ENCODE measurements at regions not wholly inside any gene's neighbourhood (a gene's known extent, or its start where the extent isn't known, plus 50 kb on each side); places are given as distances from the start of the nearest gene placed in this dataset.
"Not testable (repeated sequence)": the region's sequence is repeated elsewhere in the genome, so short reads cannot be mapped to it uniquely, and the experiment has no call there.

DNA sequence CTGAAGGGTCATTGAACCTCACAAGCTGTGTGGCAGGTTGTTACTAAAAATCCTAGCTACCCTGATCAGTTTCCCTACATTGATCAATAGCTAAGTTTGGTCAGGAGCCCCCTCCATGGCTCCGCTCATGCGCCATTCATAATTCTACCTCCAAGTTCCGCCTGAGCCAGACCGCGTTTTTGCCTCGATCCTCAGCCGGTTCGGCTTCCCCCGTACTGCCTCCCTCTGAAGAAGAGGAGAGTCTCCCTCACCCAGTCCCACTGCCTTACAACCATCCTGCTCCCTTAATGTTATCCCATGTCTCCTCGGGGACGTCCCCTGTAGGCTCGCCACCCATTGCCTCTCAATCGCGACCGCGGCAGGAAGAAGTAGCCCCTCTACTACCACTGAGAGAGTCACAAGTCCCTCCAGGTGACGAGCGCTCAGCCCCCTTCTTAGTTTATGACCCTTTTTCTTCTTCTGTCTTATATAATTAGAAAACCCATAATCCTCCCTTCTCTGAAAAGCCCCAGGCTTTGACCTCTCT, 158.2 kb downstream of the DEFB131A start:
- H4K91ac ChIP-seq (ENCODE audit: insufficient read length, low read depth, low read length), result no peak overlapping the region
- H2BK20ac ChIP-seq (ENCODE audit: low read depth, low read length, poor library complexity, severe bottlenecking), result no peak overlapping the region
- no peak overlapping the region for H3K18ac ChIP-seq (ENCODE audit: insufficient read length, low read depth, low read length)
- H3K36me3 Mint-ChIP-seq (ENCODE audit: insufficient read depth in 1 of 3, low read depth in 3 of 3), result no peaks in the 10 kb centered on the region; a peak in 1 of 7 replicates
- H3K27me3 Mint-ChIP-seq (ENCODE audit: low read depth), result no peaks in the 10 kb centered on the region
- H4K5ac ChIP-seq (ENCODE audit: insufficient read length, low read depth, low read length), result no peak overlapping the region
- peak overlapping the region; percentile 47 to 80 (median 50); a peak in 5 of 7 replicates for H3K27ac Mint-ChIP-seq
- H3K27ac ChIP-seq (ENCODE audit: insufficient read length, low read depth, low read length), result no peak overlapping the region
- H3K23ac ChIP-seq (ENCODE audit: insufficient read length, low read depth, low read length), result no peak overlapping the region
- no peaks in the 10 kb centered on the region for H3K23me2 ChIP-seq (ENCODE audit: insufficient read length, low read depth, low read length, poor library complexity, severe bottlenecking)
- peaks cover 52 to 65% of the 10 kb centered on the region in 2 experiments for H3K4me1 Mint-ChIP-seq
- H3T11ph ChIP-seq (ENCODE audit: low read length), result no peak overlapping the region
- no peak overlapping the region for H3K4ac ChIP-seq (ENCODE audit: low read depth, low read length)
- H3K4me3 Mint-ChIP-seq, result no peak overlapping the region; a peak in 1 of 5 replicates
- no peaks in the 10 kb centered on the region for H3K79me1 ChIP-seq (ENCODE audit: insufficient read depth, low read depth, low read length, poor library complexity, severe bottlenecking)
- H3K9ac ChIP-seq (ENCODE audit: extremely low read depth, insufficient read length, low read length), result no peak overlapping the region
- H2BK5ac ChIP-seq (ENCODE audit: insufficient read length, low read length), result no peak overlapping the region
- no peaks in the 10 kb centered on the region for H3K79me2 ChIP-seq (ENCODE audit: insufficient read depth, low read length)
- peaks cover 4% of the 10 kb centered on the region; the same call in 1 of the 2 replicates for H3K4me1 ChIP-seq (ENCODE audit: insufficient read depth, low read length)
- no peaks in the 10 kb centered on the region for H4K20me1 ChIP-seq (ENCODE audit: control insufficient read depth, insufficient read depth, insufficient read length)
- no peak overlapping the region for H2BK120ac ChIP-seq (ENCODE audit: low read depth, low read length, poor library complexity, severe bottlenecking)
- H2BK15ac ChIP-seq (ENCODE audit: low read depth, low read length), result no peak overlapping the region
- no peak overlapping the region; the same call in 1 of the 2 replicates for H3K14ac ChIP-seq (ENCODE audit: insufficient read depth, low read length)
- H2AFZ ChIP-seq (ENCODE audit: low read length), result no peak overlapping the region
- no peak overlapping the region for H2BK12ac ChIP-seq (ENCODE audit: insufficient read length, low read depth, low read length)
- H3K9me3 Mint-ChIP-seq, result no peaks in the 10 kb centered on the region
- TF ChIP-seq, protein P1, sequence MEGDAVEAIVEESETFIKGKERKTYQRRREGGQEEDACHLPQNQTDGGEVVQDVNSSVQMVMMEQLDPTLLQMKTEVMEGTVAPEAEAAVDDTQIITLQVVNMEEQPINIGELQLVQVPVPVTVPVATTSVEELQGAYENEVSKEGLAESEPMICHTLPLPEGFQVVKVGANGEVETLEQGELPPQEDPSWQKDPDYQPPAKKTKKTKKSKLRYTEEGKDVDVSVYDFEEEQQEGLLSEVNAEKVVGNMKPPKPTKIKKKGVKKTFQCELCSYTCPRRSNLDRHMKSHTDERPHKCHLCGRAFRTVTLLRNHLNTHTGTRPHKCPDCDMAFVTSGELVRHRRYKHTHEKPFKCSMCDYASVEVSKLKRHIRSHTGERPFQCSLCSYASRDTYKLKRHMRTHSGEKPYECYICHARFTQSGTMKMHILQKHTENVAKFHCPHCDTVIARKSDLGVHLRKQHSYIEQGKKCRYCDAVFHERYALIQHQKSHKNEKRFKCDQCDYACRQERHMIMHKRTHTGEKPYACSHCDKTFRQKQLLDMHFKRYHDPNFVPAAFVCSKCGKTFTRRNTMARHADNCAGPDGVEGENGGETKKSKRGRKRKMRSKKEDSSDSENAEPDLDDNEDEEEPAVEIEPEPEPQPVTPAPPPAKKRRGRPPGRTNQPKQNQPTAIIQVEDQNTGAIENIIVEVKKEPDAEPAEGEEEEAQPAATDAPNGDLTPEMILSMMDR (conservative IDR thresholded peaks at IDR 0.05), result no peak
- no peak overlapping the region for H3K4me2 ChIP-seq (ENCODE audit: insufficient read depth, insufficient read length, low read length)
- DNase-seq, result no peak
- no CpG with 5 or more reads among the region's 18 CpGs for WGBS (ENCODE audit: extremely low coverage, insufficient read length, low lambda C conversion rate)
- H3K27me3 ChIP-seq (ENCODE audit: insufficient read depth, low read length), result no peaks in the 10 kb centered on the region
- H3K56ac ChIP-seq (ENCODE audit: insufficient read length, low read depth, low read length), result no peak overlapping the region
- no peak overlapping the region for H2AK5ac ChIP-seq (ENCODE audit: insufficient read length, low read length)
- H4K8ac ChIP-seq (replicated peaks; ENCODE audit: insufficient read length, low read depth, low read length), result no peak overlapping the region
- H3K9me3 ChIP-seq (ENCODE audit: control insufficient read depth, low read depth, low read length), result no peaks in the 10 kb centered on the region

DNA sequence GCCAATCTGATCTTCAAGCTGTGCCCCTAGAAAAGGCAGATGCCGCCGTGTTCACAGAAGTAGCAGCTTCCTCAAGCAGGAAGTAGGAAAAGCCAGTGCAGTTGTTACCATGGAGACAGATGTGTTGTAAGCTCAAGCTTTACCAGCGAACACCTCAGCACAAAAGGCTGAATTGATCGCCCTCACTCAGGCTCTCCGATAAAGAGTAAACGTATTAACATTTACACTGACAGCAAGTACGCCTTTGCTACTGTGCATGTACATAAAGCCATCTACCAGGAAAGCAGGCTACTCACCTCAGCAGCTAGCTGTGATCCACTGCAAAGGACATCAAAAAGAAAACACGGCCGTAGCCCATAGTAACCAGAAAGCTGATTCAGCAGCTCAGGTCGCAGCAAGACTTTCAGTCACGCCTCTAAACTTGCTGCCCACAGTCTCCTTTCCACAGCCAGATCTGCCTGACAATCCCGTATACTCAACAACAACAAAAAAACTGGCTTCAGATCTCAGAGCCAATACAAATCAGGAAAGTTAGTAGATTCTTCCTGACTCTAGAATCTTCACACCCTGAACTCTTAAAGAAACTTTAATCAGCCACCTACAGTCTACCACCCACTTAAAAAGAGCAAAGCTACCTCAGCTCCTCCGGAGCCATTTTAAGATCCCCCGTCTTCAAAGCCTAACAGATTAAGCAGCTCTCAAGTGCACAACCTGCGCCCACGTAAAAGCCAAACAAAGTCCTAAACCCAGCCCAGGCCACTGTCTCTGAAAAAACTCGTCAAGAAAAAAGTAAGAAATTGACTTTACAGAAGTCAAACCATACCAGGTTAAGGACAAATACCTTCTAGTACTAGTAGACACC, 160.0 kb downstream of the DEFB131A start:
- H3K23ac ChIP-seq (ENCODE audit: insufficient read length, low read depth, low read length); H3K23me2 ChIP-seq (ENCODE audit: insufficient read length, low read depth, low read length, poor library complexity, severe bottlenecking); H3K27me3 ChIP-seq (ENCODE audit: insufficient read depth, low read length); H2BK15ac ChIP-seq (ENCODE audit: low read depth, low read length); H3K79me2 ChIP-seq (ENCODE audit: insufficient read depth, low read length); H4K8ac ChIP-seq (replicated peaks; ENCODE audit: insufficient read length, low read depth, low read length); H2AK5ac ChIP-seq (ENCODE audit: insufficient read length, low read length); H3K27me3 Mint-ChIP-seq (ENCODE audit: low read depth); H2BK5ac ChIP-seq (ENCODE audit: insufficient read length, low read length); H3K36me3 Mint-ChIP-seq (ENCODE audit: insufficient read depth in 1 of 3, low read depth in 3 of 3); H4K91ac ChIP-seq (ENCODE audit: insufficient read length, low read depth, low read length); H4K5ac ChIP-seq (ENCODE audit: insufficient read length, low read depth, low read length); H3K9me3 ChIP-seq (ENCODE audit: control insufficient read depth, low read depth, low read length); H2BK12ac ChIP-seq (ENCODE audit: insufficient read length, low read depth, low read length); H2BK120ac ChIP-seq (ENCODE audit: low read depth, low read length, poor library complexity, severe bottlenecking); H3K4me2 ChIP-seq (ENCODE audit: insufficient read depth, insufficient read length, low read length); H3T11ph ChIP-seq (ENCODE audit: low read length); H3K79me1 ChIP-seq (ENCODE audit: insufficient read depth, low read depth, low read length, poor library complexity, severe bottlenecking); H3K27ac ChIP-seq (ENCODE audit: insufficient read length, low read depth, low read length); H4K20me1 ChIP-seq (ENCODE audit: control insufficient read depth, insufficient read depth, insufficient read length); H3K56ac ChIP-seq (ENCODE audit: insufficient read length, low read depth, low read length); H2BK20ac ChIP-seq (ENCODE audit: low read depth, low read length, poor library complexity, severe bottlenecking); H3K9me3 Mint-ChIP-seq; H3K4me1 ChIP-seq (ENCODE audit: insufficient read depth, low read length); H3K4ac ChIP-seq (ENCODE audit: low read depth, low read length); H3K9ac ChIP-seq (ENCODE audit: extremely low read depth, insufficient read length, low read length); H3K14ac ChIP-seq (ENCODE audit: insufficient read depth, low read length); H2AFZ ChIP-seq (ENCODE audit: low read length): not testable (repeated sequence)
- peak overlapping the region; percentile 11 for H3K18ac ChIP-seq (ENCODE audit: insufficient read length, low read depth, low read length)
- peak overlapping the region; percentile 15 to 95 (median 90); a peak in 4 of 7 replicates for H3K27ac Mint-ChIP-seq
- WGBS (ENCODE audit: extremely low coverage, insufficient read length, low lambda C conversion rate), result no CpG with 5 or more reads among the region's 17 CpGs
- H3K4me1 Mint-ChIP-seq, result peaks cover 58 to 64% of the 10 kb centered on the region in 2 experiments
- peak overlapping the region in 1 of 2 experiments; percentile 19; a peak in 1 of 5 replicates for H3K4me3 Mint-ChIP-seq
- DNase-seq, result peak; percentile 47

Measured in H9 (cell line).